Fibroblast of mammary gland (primary cell): ENCODE measurements at regions not wholly inside any gene's neighbourhood (a gene's known extent, or its start where the extent isn't known, plus 50 kb on each side); places are given as distances from the start of the nearest gene placed in this dataset.

Source experiments
- DNase-seq: peaks from one replicate; pipeline ENCODE4 v3.0.0-alpha.2; 2010; ENCODE audit warnings: low read depth
- H3K4me3 ChIP-seq: 2 replicates; pipeline ENCODE4 v1.5.1; 2011; ENCODE audit warnings: low read depth, mild to moderate bottlenecking, low read length, moderate library complexity; ENCODE audit not compliant: control insufficient read depth
- CTCF ChIP-seq: conservative IDR thresholded peaks from 2 replicates; pipeline ENCODE4 v1.5.1; 2011; ENCODE audit warnings: low read depth, low read length, inconsistent platforms; ENCODE audit not compliant: control insufficient read depth, insufficient read depth

GRCh38 chr3:135456108-135456790, 509.3 kb upstream of the PPP2R3A start:
- H3K4me3 ChIP-seq, result no peak overlapping the region
- no peak for DNase-seq
- TF ChIP-seq CTCF, result no peak

GRCh38 chr3:135458541-135459322, 506.8 kb upstream of the PPP2R3A start:
- no peak overlapping the region for H3K4me3 ChIP-seq
- DNase-seq, result no peak
- no peak for TF ChIP-seq CTCF

GRCh38 chr3:135460273-135460672, 505.3 kb upstream of the PPP2R3A start:
- no peak for DNase-seq
- H3K4me3 ChIP-seq, result no peak overlapping the region
- TF ChIP-seq CTCF, result no peak

GRCh38 chr3:135471911-135472310, 493.6 kb upstream of the PPP2R3A start:
- DNase-seq, result no peak
- no peak for TF ChIP-seq CTCF
- no peak overlapping the region for H3K4me3 ChIP-seq

- no peak for TF ChIP-seq CTCF
- H3K4me3 ChIP-seq, result no peak overlapping the region
- no peak for DNase-seq
Observed at GRCh38 chr3:135473449-135473848, 492.1 kb upstream of the PPP2R3A start.

- no peak overlapping the region for H3K4me3 ChIP-seq
- no peak for DNase-seq
- TF ChIP-seq CTCF, result no peak
Observed at GRCh38 chr3:135487261-135487660, 478.3 kb upstream of the PPP2R3A start.
